Neural progenitor cell (in vitro differentiated cells): ENCODE measurements at regions not wholly inside any gene's neighbourhood (a gene's known extent, or its start where the extent isn't known, plus 50 kb on each side); places are given as distances from the start of the nearest gene placed in this dataset.

Source experiments
- CTCF ChIP-seq: fragments of 200-600 bp; sonication (generic); IDR thresholded peaks from 2 replicates; pipeline ENCODE4 v1.5.1; 2017; ENCODE audit warnings: antibody characterized with exemption, mild to moderate bottlenecking
- EZH2 ChIP-seq: fragments of 200-600 bp; sonication (generic); IDR thresholded peaks from 2 replicates; pipeline ENCODE4 v1.6.1; 2017; ENCODE audit warnings: antibody characterized with exemption, mild to moderate bottlenecking, moderate library complexity

- no peak for TF ChIP-seq EZH2
- no peak for TF ChIP-seq CTCF
Measured at GRCh38 chr3:182716114-182716688, 77.1 kb upstream of the ATP11B start.
